OCI-LY3 (cell line): ENCODE measurements at regions not wholly inside any gene's neighbourhood (a gene's known extent, or its start where the extent isn't known, plus 50 kb on each side); places are given as distances from the start of the nearest gene placed in this dataset.

ENCODE experiments used
- H2AFZ ChIP-seq: fragments of 200-600, 300-600 bp; shearing (Covaris generic); 2 replicates; pipeline ENCODE4 v1.6.0; 2014; ENCODE audit warnings: antibody characterized with exemption, low read depth, low read length
- H3K27ac ChIP-seq: fragments of 200-600, 300-600 bp; sonication (generic); 2 replicates; pipeline ENCODE4 v1.5.1; 2014; ENCODE audit warnings: mild to moderate bottlenecking, low read length, moderate library complexity, mixed read lengths
- H3K27me3 ChIP-seq: fragments of 200-600, 300-600 bp; sonication (generic); 2 replicates; pipeline ENCODE4 v1.6.1; 2014; ENCODE audit warnings: low read depth, low read length, mixed read lengths
- H3K36me3 ChIP-seq: fragments of 200-600, 300-600 bp; sonication (generic); replicated peaks from 2 replicates; pipeline ENCODE3; 2014; ENCODE audit warnings: low read depth, low read length, mixed read lengths
- H3K4me1 ChIP-seq: fragments of 300-600, 200-600 bp; sonication (generic); 2 replicates; pipeline ENCODE4 v1.6.1; 2014; ENCODE audit warnings: low read length, mixed read lengths
- H3K4me2 ChIP-seq: fragments of 200-600, 300-600 bp; sonication (generic); 2 replicates; pipeline ENCODE4 v1.6.1; 2014; ENCODE audit warnings: low read length, mixed read lengths
- H3K4me3 ChIP-seq: fragments of 300-600, 200-600 bp; sonication (generic); 2 replicates; pipeline ENCODE4 v1.5.1; 2014; ENCODE audit warnings: antibody characterized with exemption, mild to moderate bottlenecking, low read length, moderate library complexity
- H3K79me2 ChIP-seq: fragments of 300-600, 200-600 bp; shearing (Covaris generic); 2 replicates; pipeline ENCODE4 v1.6.1; 2014; ENCODE audit warnings: mild to moderate bottlenecking, low read length, mixed read lengths
- H3K9ac ChIP-seq: fragments of 300-600, 200-600 bp; shearing (Covaris generic); 2 replicates; pipeline ENCODE4 v1.6.0; 2014; ENCODE audit warnings: mild to moderate bottlenecking, low read length, moderate library complexity
- H3K9me3 ChIP-seq: fragments of 200-600, 300-600 bp; shearing (Covaris generic); 2 replicates; pipeline ENCODE4 v1.6.1; 2014; ENCODE audit warnings: low read length, mixed read lengths; ENCODE audit not compliant: insufficient read depth
- H4K20me1 ChIP-seq: fragments of 200-600, 300-600 bp; sonication (generic); 2 replicates; pipeline ENCODE4 v1.6.1; 2016; ENCODE audit warnings: low read length, mixed read lengths; ENCODE audit not compliant: insufficient read depth
- EZH2phosphoT487 ChIP-seq: fragments of 200-600 bp; shearing (Covaris generic); IDR thresholded peaks from 2 replicates; pipeline ENCODE4 v1.6.1; 2018; ENCODE audit warnings: antibody characterized with exemption, mixed run types, low read depth
- TF ChIP-seq, protein P1 (sequence below): fragments of 200-600, 300-600 bp; sonication (generic); IDR thresholded peaks from 2 replicates; pipeline ENCODE4 v1.5.1; 2014; ENCODE audit warnings: antibody characterized with exemption, low read length, low read depth

DNA sequence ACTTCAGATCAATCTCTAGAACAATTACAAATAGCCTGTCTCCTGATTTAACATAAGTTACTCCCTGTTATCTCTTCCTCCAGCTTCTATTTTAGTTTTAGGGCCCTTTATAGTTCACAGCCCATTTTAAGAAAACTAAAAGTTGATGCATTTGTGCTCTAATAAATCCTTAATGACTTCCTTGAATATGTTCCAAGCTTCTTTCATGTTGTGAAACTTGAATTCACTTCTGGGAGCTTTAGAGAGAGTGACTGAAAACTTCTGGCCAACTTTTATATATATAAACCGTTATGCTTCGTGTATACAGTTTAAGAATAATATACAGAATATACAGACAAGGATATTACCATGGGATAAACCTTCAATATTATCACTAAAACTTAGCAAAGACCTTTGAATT, 366.8 kb downstream of the TBC1D4 start:
- Histone ChIP-seq H3K27ac (no peak overlapping the region), H3K36me3 (no peaks in the 10 kb centered on the region), H2AFZ (no peak overlapping the region), H3K4me1 (no peaks in the 10 kb centered on the region), H3K27me3 (no peaks in the 10 kb centered on the region), H3K4me3 (no peak overlapping the region), H3K4me2 (no peak overlapping the region), H3K9ac (no peak overlapping the region), H4K20me1 (no peaks in the 10 kb centered on the region), H3K9me3 (no peaks in the 10 kb centered on the region), H3K79me2 (no peaks in the 10 kb centered on the region)
- no peak for TF ChIP-seq EZH2phosphoT487

DNA sequence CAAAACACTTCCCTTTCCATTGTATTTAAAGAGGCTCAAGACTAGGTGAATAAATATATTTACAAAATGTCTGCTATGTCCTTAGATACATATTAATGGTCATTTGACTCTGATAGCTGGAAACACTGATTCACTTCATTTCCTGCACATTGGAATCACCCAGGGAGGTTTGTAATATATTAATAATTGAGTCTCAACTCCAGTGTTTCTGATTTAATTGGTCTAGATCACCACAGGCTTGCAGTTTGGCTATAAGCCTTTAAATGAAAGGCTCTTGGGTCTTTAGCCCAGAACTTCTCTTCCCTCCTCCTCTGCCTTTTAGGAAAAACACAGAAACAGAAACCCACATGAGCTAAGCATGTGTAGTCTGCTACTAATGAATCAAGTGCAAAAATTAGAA, 378.0 kb downstream of the TBC1D4 start:
- H3K4me3 ChIP-seq = no peak overlapping the region
- no peak overlapping the region for H3K4me2 ChIP-seq
- H3K36me3 ChIP-seq = no peaks in the 10 kb centered on the region
- H3K9ac ChIP-seq = no peak overlapping the region
- no peaks in the 10 kb centered on the region for H4K20me1 ChIP-seq
- no peaks in the 10 kb centered on the region for H3K27me3 ChIP-seq
- H3K27ac ChIP-seq = no peak overlapping the region
- H3K9me3 ChIP-seq = no peaks in the 10 kb centered on the region
- H2AFZ ChIP-seq = no peak overlapping the region
- no peak for TF ChIP-seq EZH2phosphoT487
- TF ChIP-seq, protein P1, sequence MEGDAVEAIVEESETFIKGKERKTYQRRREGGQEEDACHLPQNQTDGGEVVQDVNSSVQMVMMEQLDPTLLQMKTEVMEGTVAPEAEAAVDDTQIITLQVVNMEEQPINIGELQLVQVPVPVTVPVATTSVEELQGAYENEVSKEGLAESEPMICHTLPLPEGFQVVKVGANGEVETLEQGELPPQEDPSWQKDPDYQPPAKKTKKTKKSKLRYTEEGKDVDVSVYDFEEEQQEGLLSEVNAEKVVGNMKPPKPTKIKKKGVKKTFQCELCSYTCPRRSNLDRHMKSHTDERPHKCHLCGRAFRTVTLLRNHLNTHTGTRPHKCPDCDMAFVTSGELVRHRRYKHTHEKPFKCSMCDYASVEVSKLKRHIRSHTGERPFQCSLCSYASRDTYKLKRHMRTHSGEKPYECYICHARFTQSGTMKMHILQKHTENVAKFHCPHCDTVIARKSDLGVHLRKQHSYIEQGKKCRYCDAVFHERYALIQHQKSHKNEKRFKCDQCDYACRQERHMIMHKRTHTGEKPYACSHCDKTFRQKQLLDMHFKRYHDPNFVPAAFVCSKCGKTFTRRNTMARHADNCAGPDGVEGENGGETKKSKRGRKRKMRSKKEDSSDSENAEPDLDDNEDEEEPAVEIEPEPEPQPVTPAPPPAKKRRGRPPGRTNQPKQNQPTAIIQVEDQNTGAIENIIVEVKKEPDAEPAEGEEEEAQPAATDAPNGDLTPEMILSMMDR = no peak
- no peaks in the 10 kb centered on the region for H3K4me1 ChIP-seq
- no peaks in the 10 kb centered on the region for H3K79me2 ChIP-seq

DNA sequence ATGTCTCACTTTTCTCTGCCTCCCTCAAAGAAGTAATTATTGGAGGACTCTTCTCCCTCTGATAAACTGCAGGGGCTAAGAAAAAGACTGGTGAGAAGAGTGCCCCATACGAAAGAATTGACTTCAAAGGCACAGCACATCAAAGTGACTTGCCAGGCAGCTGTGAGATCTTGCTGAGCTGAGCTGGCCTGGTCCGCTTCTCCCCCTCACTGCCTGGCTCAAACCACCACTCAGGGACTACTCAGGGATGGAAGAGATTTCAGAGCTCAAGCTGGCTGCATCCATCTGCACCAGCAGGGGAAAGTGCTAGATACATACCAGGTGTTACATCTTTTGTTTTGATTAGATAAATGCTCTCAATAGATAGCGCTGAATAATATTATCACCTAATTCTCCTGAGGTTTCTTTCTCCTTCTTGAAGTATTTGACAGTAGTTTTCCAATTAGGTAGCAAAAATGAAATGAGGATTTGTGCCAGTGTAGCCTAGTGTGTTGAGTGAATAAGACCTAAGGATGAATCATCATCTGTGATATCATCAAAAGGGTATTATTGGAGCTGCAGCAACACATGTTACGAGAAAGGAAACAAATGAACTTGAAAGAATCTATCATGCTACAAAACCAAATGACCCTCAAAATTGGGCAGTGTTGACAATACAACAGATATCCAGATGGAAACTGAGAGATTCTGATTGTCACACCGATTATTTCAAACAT, 379.8 kb downstream of the TBC1D4 start:
- no peaks in the 10 kb centered on the region for H3K79me2 ChIP-seq
- no peak overlapping the region for H2AFZ ChIP-seq
- H3K36me3 ChIP-seq = no peaks in the 10 kb centered on the region
- no peak overlapping the region for H3K4me3 ChIP-seq
- no peak for TF ChIP-seq EZH2phosphoT487
- TF ChIP-seq, protein P1 = no peak
- H3K27ac ChIP-seq = no peak overlapping the region
- H4K20me1 ChIP-seq = no peaks in the 10 kb centered on the region
- H3K4me2 ChIP-seq = no peak overlapping the region
- H3K4me1 ChIP-seq = no peaks in the 10 kb centered on the region
- H3K27me3 ChIP-seq = no peaks in the 10 kb centered on the region
- no peaks in the 10 kb centered on the region for H3K9me3 ChIP-seq
- no peak overlapping the region for H3K9ac ChIP-seq

DNA sequence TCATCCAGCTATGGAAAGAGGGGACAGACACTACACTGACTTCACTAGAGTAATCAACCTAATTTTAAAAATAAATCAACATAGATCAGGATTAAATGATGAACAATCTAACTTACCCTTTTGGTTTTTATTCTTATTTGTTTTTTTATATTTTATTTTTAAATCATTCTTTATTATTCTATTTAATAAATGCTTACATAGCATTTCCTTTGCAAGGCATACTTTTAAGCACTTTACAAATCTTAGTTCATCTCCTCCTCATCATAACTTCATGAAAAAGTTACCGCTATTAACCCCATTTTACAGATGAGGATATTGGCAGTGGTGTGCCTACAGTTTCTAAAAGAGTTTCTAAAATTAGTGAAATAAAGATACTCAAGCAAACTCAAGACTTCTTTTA, 380.6 kb downstream of the TBC1D4 start:
- no peak overlapping the region for H3K27ac ChIP-seq
- no peaks in the 10 kb centered on the region for H3K36me3 ChIP-seq
- H3K79me2 ChIP-seq = no peaks in the 10 kb centered on the region
- H3K9me3 ChIP-seq = no peaks in the 10 kb centered on the region
- no peak overlapping the region for H3K4me2 ChIP-seq
- no peak for TF ChIP-seq EZH2phosphoT487
- TF ChIP-seq, protein P1 = no peak
- no peak overlapping the region for H2AFZ ChIP-seq
- H4K20me1 ChIP-seq = no peaks in the 10 kb centered on the region
- H3K9ac ChIP-seq = no peak overlapping the region
- no peaks in the 10 kb centered on the region for H3K4me1 ChIP-seq
- H3K4me3 ChIP-seq = no peak overlapping the region
- no peaks in the 10 kb centered on the region for H3K27me3 ChIP-seq
